T-helper 2 cell treated with Interferon-gamma antibody and Interleukin-4, amounts not matched to agents 5 μg/mL and 100 μg/mL, for 36 hours (primary cell): ENCODE measurements at regions not wholly inside any gene's neighbourhood (a gene's known extent, or its start where the extent isn't known, plus 50 kb on each side); places are given as distances from the start of the nearest gene placed in this dataset.
A peak's percentile ranks its signal among the peaks of the same experiment; 100 is the strongest.
"Not testable (repeated sequence)": the region's sequence is repeated elsewhere in the genome, so short reads cannot be mapped to it uniquely, and the experiment has no call there.

Source experiments
- DNase-seq: peaks from one replicate; pipeline ENCODE4 v3.0.0; 2021; ENCODE audit warnings: low spot score
- H3K27ac Mint-ChIP-seq: one replicate; pipeline ENCODE4 v1.8.0; 2021; ENCODE audit warnings: mild to moderate bottlenecking, mixed read lengths
- H3K27me3 Mint-ChIP-seq: one replicate; pipeline ENCODE4 v1.8.0; 2021; ENCODE audit warnings: low read depth, mixed read lengths
- H3K36me3 Mint-ChIP-seq: one replicate; pipeline ENCODE4 v1.8.0; 2021; ENCODE audit warnings: low read depth, mixed read lengths
- H3K4me1 Mint-ChIP-seq: one replicate; pipeline ENCODE4 v1.8.0; 2021; ENCODE audit warnings: low read depth, mixed read lengths
- H3K4me3 Mint-ChIP-seq: one replicate; pipeline ENCODE4 v1.8.0; 2022; ENCODE audit warnings: mild to moderate bottlenecking, moderate library complexity, mixed read lengths
- H3K9me3 Mint-ChIP-seq: one replicate; pipeline ENCODE4 v1.8.0; 2021; ENCODE audit warnings: mixed read lengths

GRCh38 chr1:58855274-58856165, 71.7 kb upstream of the JUN start:
- no peaks in the 10 kb centered on the region for H3K27me3 Mint-ChIP-seq
- DNase-seq: no peak
- no peak overlapping the region for H3K27ac Mint-ChIP-seq
- no peak overlapping the region for H3K4me3 Mint-ChIP-seq
- H3K9me3 Mint-ChIP-seq: no peaks in the 10 kb centered on the region
- H3K36me3 Mint-ChIP-seq: peaks cover 4% of the 10 kb centered on the region
- H3K4me1 Mint-ChIP-seq: peaks cover 32% of the 10 kb centered on the region

GRCh38 chr1:58856281-58856680, 72.4 kb upstream of the JUN start:
- DNase-seq, H3K36me3 Mint-ChIP-seq, H3K4me3 Mint-ChIP-seq, H3K27ac Mint-ChIP-seq, H3K9me3 Mint-ChIP-seq, H3K27me3 Mint-ChIP-seq: not testable (repeated sequence)
- peaks cover 32% of the 10 kb centered on the region for H3K4me1 Mint-ChIP-seq

- H3K9me3 Mint-ChIP-seq: no peaks in the 10 kb centered on the region
- H3K27ac Mint-ChIP-seq: peak overlapping the region; percentile 89
- peaks cover 32% of the 10 kb centered on the region for H3K4me1 Mint-ChIP-seq
- H3K4me3 Mint-ChIP-seq: peak overlapping the region; percentile 44
- peaks cover 4% of the 10 kb centered on the region for H3K36me3 Mint-ChIP-seq
- DNase-seq: peak; percentile 21
- peaks cover 2% of the 10 kb centered on the region for H3K27me3 Mint-ChIP-seq
Observed at GRCh38 chr1:58857680-58858673, 74.1 kb upstream of the JUN start.

GRCh38 chr1:58859769-58860485, 76.1 kb upstream of the JUN start:
- H3K4me1 Mint-ChIP-seq: peaks cover 27% of the 10 kb centered on the region

GRCh38 chr1:58861076-58861475, 77.2 kb upstream of the JUN start:
- Mint-ChIP-seq H3K9me3 (no peaks in the 10 kb centered on the region), H3K27ac (no peak overlapping the region), H3K4me3 (no peak overlapping the region), H3K4me1 (peaks cover 27% of the 10 kb centered on the region), H3K27me3 (peaks cover 2% of the 10 kb centered on the region), H3K36me3 (peaks cover 4% of the 10 kb centered on the region)
- DNase-seq: no peak

More at GRCh38 chr1:58859769-58860485, 76.1 kb upstream of the JUN start:
- Mint-ChIP-seq H3K27me3 (peaks cover 2% of the 10 kb centered on the region), H3K27ac (no peak overlapping the region), H3K9me3 (no peaks in the 10 kb centered on the region), H3K36me3 (peaks cover 4% of the 10 kb centered on the region), H3K4me3 (no peak overlapping the region)
- no peak for DNase-seq

- no peak for DNase-seq
- peaks cover 2% of the 10 kb centered on the region for H3K27me3 Mint-ChIP-seq
- H3K4me1 Mint-ChIP-seq: peaks cover 27% of the 10 kb centered on the region
- H3K4me3 Mint-ChIP-seq: no peak overlapping the region
- no peak overlapping the region for H3K27ac Mint-ChIP-seq
- peaks cover 4% of the 10 kb centered on the region for H3K36me3 Mint-ChIP-seq
- no peaks in the 10 kb centered on the region for H3K9me3 Mint-ChIP-seq
Observed at GRCh38 chr1:58861506-58861905, 77.7 kb upstream of the JUN start.

- Mint-ChIP-seq H3K36me3 (peaks cover 4% of the 10 kb centered on the region), H3K27ac (no peak overlapping the region), H3K9me3 (no peaks in the 10 kb centered on the region), H3K4me3 (no peak overlapping the region), H3K4me1 (peaks cover 16% of the 10 kb centered on the region), H3K27me3 (peaks cover 2% of the 10 kb centered on the region)
- DNase-seq: no peak
Observed at GRCh38 chr1:58862728-58863385, 79.0 kb upstream of the JUN start.

- H3K4me1 Mint-ChIP-seq: peaks cover 3% of the 10 kb centered on the region
- peaks cover 2% of the 10 kb centered on the region for H3K36me3 Mint-ChIP-seq
Observed at GRCh38 chr1:58864654-58865053, 80.8 kb upstream of the JUN start.

GRCh38 chr1:58866578-58866977, 82.7 kb upstream of the JUN start:
- no peaks in the 10 kb centered on the region for H3K36me3 Mint-ChIP-seq
- H3K27me3 Mint-ChIP-seq: peaks cover 2% of the 10 kb centered on the region
- DNase-seq: no peak
- no peaks in the 10 kb centered on the region for H3K4me1 Mint-ChIP-seq
- H3K4me3 Mint-ChIP-seq: no peak overlapping the region
- no peaks in the 10 kb centered on the region for H3K9me3 Mint-ChIP-seq
- no peak overlapping the region for H3K27ac Mint-ChIP-seq

More at GRCh38 chr1:58864654-58865053, 80.8 kb upstream of the JUN start:
- Mint-ChIP-seq H3K27me3 (peaks cover 2% of the 10 kb centered on the region), H3K27ac (no peak overlapping the region), H3K4me3 (no peak overlapping the region), H3K9me3 (no peaks in the 10 kb centered on the region)
- no peak for DNase-seq

GRCh38 chr1:58869638-58870297, 85.9 kb upstream of the JUN start:
- Mint-ChIP-seq H3K4me3 (no peak overlapping the region), H3K27me3 (peaks cover 7% of the 10 kb centered on the region), H3K36me3 (no peaks in the 10 kb centered on the region), H3K27ac (no peak overlapping the region), H3K9me3 (no peaks in the 10 kb centered on the region), H3K4me1 (no peaks in the 10 kb centered on the region)
- no peak for DNase-seq

- Mint-ChIP-seq H3K4me1 (no peaks in the 10 kb centered on the region), H3K27me3 (peaks cover 7% of the 10 kb centered on the region), H3K27ac (no peak overlapping the region), H3K9me3 (no peaks in the 10 kb centered on the region), H3K4me3 (no peak overlapping the region), H3K36me3 (no peaks in the 10 kb centered on the region)
- DNase-seq: no peak
Observed at GRCh38 chr1:58870298-58870676, 86.4 kb upstream of the JUN start.

GRCh38 chr1:58874342-58874741, 90.5 kb upstream of the JUN start:
- no peak overlapping the region for H3K27ac Mint-ChIP-seq
- DNase-seq: no peak
- no peaks in the 10 kb centered on the region for H3K9me3 Mint-ChIP-seq
- H3K4me1 Mint-ChIP-seq: no peaks in the 10 kb centered on the region
- peaks cover 5% of the 10 kb centered on the region for H3K36me3 Mint-ChIP-seq
- peaks cover 7% of the 10 kb centered on the region for H3K27me3 Mint-ChIP-seq
- H3K4me3 Mint-ChIP-seq: no peak overlapping the region
